ENCODE measurements at regions not wholly inside any gene's neighbourhood (a gene's known extent, or its start where the extent isn't known, plus 50 kb on each side); places are given as distances from the start of the nearest gene placed in this dataset.

GRCh38 chr5:116674881-116675625, 100.4 kb upstream of the SEMA6A start:
- Histone ChIP-seq H3K4me1 (ENCODE audit: control insufficient read depth, insufficient read depth, low read length) (no peaks in the 10 kb centered on the region), H3K4me2 (ENCODE audit: low read length) (no peak overlapping the region), H3K27me3 (ENCODE audit: control insufficient read depth, insufficient read depth, low read length) (no peaks in the 10 kb centered on the region), H3K9me3 (replicated peaks; ENCODE audit: low read length) (no peaks in the 10 kb centered on the region), H3K9ac (ENCODE audit: low read depth, low read length) (no peak overlapping the region), H3K36me3 (ENCODE audit: insufficient read depth, low read length) (no peaks in the 10 kb centered on the region), H3K4me3 (ENCODE audit: low read length) (no peak overlapping the region)

- Histone ChIP-seq H3K36me3 (ENCODE audit: insufficient read depth, low read length) (no peaks in the 10 kb centered on the region), H3K9ac (ENCODE audit: low read depth, low read length) (no peak overlapping the region), H3K4me1 (ENCODE audit: control insufficient read depth, insufficient read depth, low read length) (no peaks in the 10 kb centered on the region), H3K4me2 (ENCODE audit: low read length) (no peak overlapping the region), H3K9me3 (replicated peaks; ENCODE audit: low read length) (no peaks in the 10 kb centered on the region), H3K27me3 (ENCODE audit: control insufficient read depth, insufficient read depth, low read length) (no peaks in the 10 kb centered on the region), H3K4me3 (ENCODE audit: low read length) (no peak overlapping the region)
These were observed 98.8 kb upstream of the SEMA6A start for GRCh38 chr5:116673453-116673852.

DNA sequence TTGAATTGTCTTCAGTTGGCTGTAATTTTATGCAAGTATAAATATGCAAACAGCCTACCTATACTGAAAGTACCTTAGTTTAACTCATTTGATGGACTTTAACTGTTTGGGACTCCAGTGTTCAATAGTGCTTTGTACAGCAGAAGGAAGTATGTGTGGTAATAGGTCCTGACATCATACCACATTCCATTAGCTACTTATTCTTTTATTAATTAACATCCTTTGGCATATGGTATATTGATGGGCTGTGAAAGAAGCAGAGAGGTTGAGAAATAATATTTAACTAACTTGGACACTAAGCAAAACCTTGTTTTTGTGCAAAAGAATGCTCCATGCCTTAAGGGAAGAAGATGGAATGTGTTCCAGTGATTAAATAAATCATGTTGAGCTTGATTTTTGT, 97.6 kb upstream of the SEMA6A start:
- no peaks in the 10 kb centered on the region for H3K36me3 ChIP-seq (ENCODE audit: insufficient read depth, low read length)
- H3K4me2 ChIP-seq (ENCODE audit: low read length): no peak overlapping the region
- no peaks in the 10 kb centered on the region for H3K4me1 ChIP-seq (ENCODE audit: control insufficient read depth, insufficient read depth, low read length)
- no peak overlapping the region for H3K9ac ChIP-seq (ENCODE audit: low read depth, low read length)
- no peaks in the 10 kb centered on the region for H3K27me3 ChIP-seq (ENCODE audit: control insufficient read depth, insufficient read depth, low read length)
- no peak overlapping the region for H3K4me3 ChIP-seq (ENCODE audit: low read length)
- H3K9me3 ChIP-seq (replicated peaks; ENCODE audit: low read length): no peaks in the 10 kb centered on the region

- no peaks in the 10 kb centered on the region for H3K36me3 ChIP-seq (ENCODE audit: insufficient read depth, low read length)
- H3K4me1 ChIP-seq (ENCODE audit: control insufficient read depth, insufficient read depth, low read length): no peaks in the 10 kb centered on the region
- no peaks in the 10 kb centered on the region for H3K27me3 ChIP-seq (ENCODE audit: control insufficient read depth, insufficient read depth, low read length)
- no peak overlapping the region for H3K9ac ChIP-seq (ENCODE audit: low read depth, low read length)
- no peak overlapping the region for H3K4me2 ChIP-seq (ENCODE audit: low read length)
- no peak overlapping the region for H3K4me3 ChIP-seq (ENCODE audit: low read length)
- H3K9me3 ChIP-seq (replicated peaks; ENCODE audit: low read length): no peaks in the 10 kb centered on the region
These were observed 96.7 kb upstream of the SEMA6A start for GRCh38 chr5:116671211-116671736.

DNA sequence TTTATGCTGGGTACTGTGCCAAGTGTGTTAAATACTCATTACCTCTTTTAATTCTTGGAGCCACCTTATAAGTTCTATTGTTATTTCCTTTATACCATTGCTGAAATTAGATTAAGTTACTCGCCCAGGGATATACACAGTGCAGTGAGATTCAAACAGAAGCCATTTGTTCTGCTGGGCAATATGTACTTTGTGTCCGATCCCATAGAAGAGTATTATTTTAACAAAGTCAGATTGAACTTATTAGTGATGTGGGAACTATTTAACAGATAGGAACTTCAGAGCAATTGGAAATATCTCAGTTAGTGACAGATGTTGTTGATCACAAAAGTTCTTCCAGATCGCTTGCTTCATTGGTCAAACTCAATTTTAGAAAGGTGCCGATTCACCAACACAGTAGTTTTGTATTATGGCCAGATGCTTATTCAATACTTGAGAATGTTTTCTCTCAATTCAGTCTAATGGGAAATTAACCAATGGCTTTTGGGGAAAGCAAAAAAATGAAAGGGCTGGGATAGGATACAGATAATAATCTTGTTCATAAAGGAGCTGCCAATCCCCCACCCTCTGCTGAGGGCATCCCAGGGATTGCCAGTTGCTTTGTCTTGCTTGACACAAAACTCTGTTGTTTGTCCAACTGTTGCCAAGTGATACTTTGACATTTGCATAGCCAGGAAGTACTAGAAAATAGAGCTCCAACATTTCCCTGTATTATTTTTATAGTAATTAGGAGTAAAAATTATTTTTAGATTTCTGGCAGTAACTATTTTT, 94.8 kb upstream of the SEMA6A start:
- Histone ChIP-seq H3K27me3 (ENCODE audit: control insufficient read depth, insufficient read depth, low read length) (no peaks in the 10 kb centered on the region), H3K36me3 (ENCODE audit: insufficient read depth, low read length) (no peaks in the 10 kb centered on the region), H3K4me3 (ENCODE audit: low read length) (no peak overlapping the region), H3K9me3 (replicated peaks; ENCODE audit: low read length) (no peaks in the 10 kb centered on the region), H3K4me1 (ENCODE audit: control insufficient read depth, insufficient read depth, low read length) (no peaks in the 10 kb centered on the region), H3K9ac (ENCODE audit: low read depth, low read length) (no peak overlapping the region), H3K4me2 (ENCODE audit: low read length) (no peak overlapping the region)

- Histone ChIP-seq H3K9me3 (replicated peaks; ENCODE audit: low read length) (no peaks in the 10 kb centered on the region), H3K4me3 (ENCODE audit: low read length) (no peak overlapping the region), H3K27me3 (ENCODE audit: control insufficient read depth, insufficient read depth, low read length) (no peaks in the 10 kb centered on the region), H3K9ac (ENCODE audit: low read depth, low read length) (no peak overlapping the region), H3K36me3 (ENCODE audit: insufficient read depth, low read length) (no peaks in the 10 kb centered on the region), H3K4me1 (ENCODE audit: control insufficient read depth, insufficient read depth, low read length) (no peaks in the 10 kb centered on the region), H3K4me2 (ENCODE audit: low read length) (no peak overlapping the region)
These were observed 93.8 kb upstream of the SEMA6A start for GRCh38 chr5:116668390-116668789.

DNA sequence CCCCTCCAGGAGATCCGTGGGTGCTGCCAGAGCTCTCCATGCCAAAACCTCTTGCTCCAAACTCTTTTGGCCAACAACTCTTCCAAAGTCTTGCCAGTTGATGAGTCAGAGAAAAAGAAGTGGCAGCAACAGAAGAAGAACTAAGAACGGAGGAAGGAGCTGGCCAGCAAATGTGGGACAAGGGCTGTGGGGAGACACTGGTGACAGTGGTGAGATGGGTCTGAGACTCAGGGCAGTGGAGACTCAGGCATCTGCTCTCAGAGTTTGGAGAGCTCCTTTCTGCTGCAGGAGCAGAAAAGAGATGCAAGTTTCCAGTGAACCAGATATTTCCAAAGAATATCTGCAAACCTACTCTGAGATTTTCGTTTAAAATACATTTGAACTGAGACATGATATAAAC, 92.3 kb upstream of the SEMA6A start:
- Histone ChIP-seq H3K27me3 (ENCODE audit: control insufficient read depth, insufficient read depth, low read length) (no peaks in the 10 kb centered on the region), H3K36me3 (ENCODE audit: insufficient read depth, low read length) (no peaks in the 10 kb centered on the region), H3K9me3 (replicated peaks; ENCODE audit: low read length) (no peaks in the 10 kb centered on the region), H3K9ac (ENCODE audit: low read depth, low read length) (no peak overlapping the region), H3K4me3 (ENCODE audit: low read length) (no peak overlapping the region), H3K4me2 (ENCODE audit: low read length) (no peak overlapping the region), H3K4me1 (ENCODE audit: control insufficient read depth, insufficient read depth, low read length) (no peaks in the 10 kb centered on the region)

DNA sequence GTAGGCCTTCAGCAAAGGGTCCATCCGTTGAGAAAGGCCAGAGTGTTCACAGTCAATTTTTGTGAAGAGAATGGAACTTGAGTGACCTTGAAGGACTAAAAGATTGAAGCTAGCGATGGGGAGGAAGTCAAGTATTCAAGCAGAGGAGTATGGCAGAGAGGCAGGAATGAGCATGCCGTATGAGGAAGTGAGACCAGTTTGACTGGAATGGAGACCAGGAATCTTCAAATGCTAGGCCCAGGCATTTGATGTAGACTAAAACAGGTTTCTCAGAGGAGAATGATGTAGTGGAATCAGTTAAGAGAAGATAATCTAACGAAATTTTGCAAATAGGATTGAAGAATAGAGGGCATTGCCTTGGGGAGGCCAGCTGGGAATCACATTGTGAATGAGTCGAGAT, 90.4 kb upstream of the SEMA6A start:
- H3K4me3 ChIP-seq (ENCODE audit: low read length): no peak overlapping the region
- H3K27me3 ChIP-seq (ENCODE audit: control insufficient read depth, insufficient read depth, low read length): no peaks in the 10 kb centered on the region
- no peak overlapping the region for H3K9ac ChIP-seq (ENCODE audit: low read depth, low read length)

DNA sequence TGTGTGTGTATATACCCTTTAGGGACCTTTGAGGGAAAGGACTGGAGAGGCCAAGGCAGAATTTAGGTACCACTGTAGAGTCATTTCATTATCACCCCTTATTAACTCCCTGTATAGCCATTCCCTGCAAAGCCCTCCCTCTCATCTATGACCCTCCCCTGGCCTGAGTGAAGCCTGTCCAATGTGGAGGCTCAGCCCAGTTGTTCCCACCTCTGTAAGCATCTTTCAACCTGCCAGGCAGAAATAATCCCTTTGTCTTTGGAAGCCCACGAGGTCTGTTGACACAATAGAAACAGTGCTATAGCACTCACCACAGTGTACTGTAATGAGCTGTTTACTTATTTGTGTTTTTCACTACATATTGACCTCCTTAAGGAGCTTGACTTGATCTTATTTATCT, 88.5 kb upstream of the SEMA6A start:
- no peak overlapping the region for H3K4me2 ChIP-seq (ENCODE audit: low read length)
- peaks cover 3% of the 10 kb centered on the region for H3K9me3 ChIP-seq (replicated peaks; ENCODE audit: low read length)
- H3K4me1 ChIP-seq (ENCODE audit: control insufficient read depth, insufficient read depth, low read length): no peaks in the 10 kb centered on the region

More for the DNA sequence above, 90.4 kb upstream of the SEMA6A start:
- Histone ChIP-seq H3K4me2 (ENCODE audit: low read length) (no peak overlapping the region), H3K9me3 (replicated peaks; ENCODE audit: low read length) (peaks cover 3% of the 10 kb centered on the region), H3K4me1 (ENCODE audit: control insufficient read depth, insufficient read depth, low read length) (no peaks in the 10 kb centered on the region), H3K36me3 (ENCODE audit: insufficient read depth, low read length) (no peaks in the 10 kb centered on the region)

DNA sequence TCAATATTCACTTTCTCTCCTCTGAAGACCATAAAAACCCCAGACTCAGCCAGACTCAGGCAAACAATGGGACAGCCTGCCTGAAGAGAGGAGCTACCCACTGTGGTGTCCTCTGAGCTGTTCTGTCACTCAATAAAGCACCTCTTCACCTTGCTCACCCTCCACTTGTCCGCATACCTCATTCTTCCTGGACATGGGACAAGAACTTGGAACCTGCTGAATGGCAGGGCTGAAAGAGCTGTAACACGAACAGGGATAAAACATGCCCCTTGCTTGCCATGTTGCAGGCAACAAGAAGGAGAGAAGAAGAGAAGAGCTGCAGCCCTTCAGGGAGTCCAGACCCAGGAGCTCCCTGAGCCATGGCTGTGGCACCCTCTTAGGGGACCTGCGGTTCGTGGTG, 86.8 kb upstream of the SEMA6A start:
- no peak overlapping the region for H3K9ac ChIP-seq (ENCODE audit: low read depth, low read length)
- no peaks in the 10 kb centered on the region for H3K27me3 ChIP-seq (ENCODE audit: control insufficient read depth, insufficient read depth, low read length)
- H3K4me2 ChIP-seq (ENCODE audit: low read length): no peak overlapping the region
- no peaks in the 10 kb centered on the region for H3K4me1 ChIP-seq (ENCODE audit: control insufficient read depth, insufficient read depth, low read length)
- no peaks in the 10 kb centered on the region for H3K36me3 ChIP-seq (ENCODE audit: insufficient read depth, low read length)
- H3K9me3 ChIP-seq (replicated peaks; ENCODE audit: low read length): peaks cover 3% of the 10 kb centered on the region
- no peak overlapping the region for H3K4me3 ChIP-seq (ENCODE audit: low read length)

More for the DNA sequence above, 88.5 kb upstream of the SEMA6A start:
- no peaks in the 10 kb centered on the region for H3K27me3 ChIP-seq (ENCODE audit: control insufficient read depth, insufficient read depth, low read length)
- H3K36me3 ChIP-seq (ENCODE audit: insufficient read depth, low read length): no peaks in the 10 kb centered on the region
- H3K9ac ChIP-seq (ENCODE audit: low read depth, low read length): no peak overlapping the region
- no peak overlapping the region for H3K4me3 ChIP-seq (ENCODE audit: low read length)

- H3K9ac ChIP-seq (ENCODE audit: low read depth, low read length): no peak overlapping the region
- H3K4me3 ChIP-seq (ENCODE audit: low read length): no peak overlapping the region
- peaks cover 3% of the 10 kb centered on the region for H3K9me3 ChIP-seq (replicated peaks; ENCODE audit: low read length)
- H3K27me3 ChIP-seq (ENCODE audit: control insufficient read depth, insufficient read depth, low read length): no peaks in the 10 kb centered on the region
- no peaks in the 10 kb centered on the region for H3K36me3 ChIP-seq (ENCODE audit: insufficient read depth, low read length)
- H3K4me2 ChIP-seq (ENCODE audit: low read length): no peak overlapping the region
- no peaks in the 10 kb centered on the region for H3K4me1 ChIP-seq (ENCODE audit: control insufficient read depth, insufficient read depth, low read length)
These were observed 86.3 kb upstream of the SEMA6A start for GRCh38 chr5:116660929-116661328.

All from skeletal muscle satellite cell (primary cell).